ENCODE measurements at regions not wholly inside any gene's neighbourhood (a gene's known extent, or its start where the extent isn't known, plus 50 kb on each side); places are given as distances from the start of the nearest gene placed in this dataset.

- TF ChIP-seq POLR2A (IDR thresholded peaks at IDR 0.05) (no peak), CTCF (IDR thresholded peaks at IDR 0.05) (no peak)
Observed at GRCh38 chr9:16271967-16272366, 598.5 kb downstream of the BNC2 start.
